ENCODE measurements at regions not wholly inside any gene's neighbourhood (a gene's known extent, or its start where the extent isn't known, plus 50 kb on each side); places are given as distances from the start of the nearest gene placed in this dataset.

GRCh38 chr9:16307626-16308195 lies 562.8 kb downstream of the BNC2 start:
- no peak for TF ChIP-seq CEBPB (IDR thresholded peaks at IDR 0.05)
- TF ChIP-seq GATA3 (IDR thresholded peaks at IDR 0.05; ENCODE audit: borderline replicate concordance): no peak; the same call in 1 of the 2 replicates
